GM12878 (cell line): ENCODE measurements at regions not wholly inside any gene's neighbourhood (a gene's known extent, or its start where the extent isn't known, plus 50 kb on each side); places are given as distances from the start of the nearest gene placed in this dataset.

ENCODE experiments used
- ATAC-seq: fragments of 200-7000 bp; cut with Tn5 transposase; 3 replicates; pipeline ENCODE4 v1.9.1; 2020; ENCODE audit warnings: mild to moderate bottlenecking, moderate library complexity
- BruUV-seq: library from RNA; stranded (reverse); fragments of 400-500 nt; replicated peaks from 2 replicates; lab custom pipeline; 2021; lab: Mats Ljungman, UMichigan
- CTCF ChIA-PET: fragments of 300-600 bp; sonication (Branson Sonifier 250); formaldehyde crosslinking; extraction: SDS; loops from one replicate; lab custom pipeline; 2021; ENCODE audit warnings: inconsistent platforms; lab: Yijun Ruan, JAX
- POLR2A ChIA-PET: fragments of 350-600 bp; formaldehyde crosslinking; extraction: SDS; loops from one replicate; lab custom pipeline; 2021; ENCODE audit warnings: inconsistent platforms; lab: Charles Lee
- RAD21 ChIA-PET: fragments of 300-600 bp; sonication (Branson Sonifier 250); formaldehyde crosslinking; loops from one replicate; lab custom pipeline; 2023; ENCODE audit warnings: antibody characterized with exemption; ENCODE audit not compliant: unreplicated experiment; lab: Charles Lee
- SMC1A ChIA-PET: fragments of 300-600 bp; sonication (Branson Sonifier 250); formaldehyde crosslinking; loops from one replicate; lab custom pipeline; 2023; ENCODE audit not compliant: unreplicated experiment, uncharacterized antibody; lab: Charles Lee
- DNase-seq: peaks from one replicate; pipeline ENCODE4 v3.0.0-alpha.2; 2011; ENCODE audit warnings: low read depth, low spot score
- FAIRE-seq: peaks from 3 replicates; lab custom pipeline; 2011; peaks lifted over from hg19 to GRCh38; lab: Jason Lieb, UNC
- H2AFZ ChIP-seq: 2 replicates; pipeline ENCODE4 v1.6.0; 2011; ENCODE audit warnings: low read depth, low read length, control low read depth; ENCODE audit not compliant: control insufficient read depth
- H3K27ac ChIP-seq: 2 replicates; pipeline ENCODE4 v1.5.1; 2011; ENCODE audit warnings: control low read depth; ENCODE audit not compliant: control insufficient read depth, insufficient read depth
- H3K27me3 ChIP-seq, 2 experiments: replicated peaks in 1 of 2; 2 replicates each; pipeline versions ENCODE4 v1.6.0 to v1.6.1; 2011; ENCODE audit warnings: low read length in 1 of 2; ENCODE audit not compliant: control insufficient read depth in 2 of 2, insufficient read depth in 2 of 2
- H3K36me3 ChIP-seq, 2 experiments: 2 replicates each; pipeline ENCODE4 v1.5.1; 2011; ENCODE audit warnings: low read length in 1 of 2; ENCODE audit not compliant: control insufficient read depth in 2 of 2, insufficient read depth in 2 of 2
- H3K4me1 ChIP-seq: 2 replicates; pipeline ENCODE4 v1.6.1; 2011; ENCODE audit warnings: mild to moderate bottlenecking, low read length, moderate library complexity, mixed read lengths; ENCODE audit not compliant: control insufficient read depth, insufficient read depth
- H3K4me2 ChIP-seq: 2 replicates; pipeline ENCODE4 v1.6.0; 2011; ENCODE audit warnings: control low read depth; ENCODE audit not compliant: control insufficient read depth, insufficient read depth
- H3K4me3 ChIP-seq: fragments of 200-600 bp; sonication (generic); 2 replicates; pipeline ENCODE4 v1.5.1; 2016
- H3K79me2 ChIP-seq: 2 replicates; pipeline ENCODE4 v1.6.0; 2011; ENCODE audit warnings: low read length; ENCODE audit not compliant: control insufficient read depth, insufficient read depth
- H3K9ac ChIP-seq: 2 replicates; pipeline ENCODE4 v1.8.0; 2011; ENCODE audit warnings: low read length, control low read depth, mixed read lengths; ENCODE audit not compliant: control insufficient read depth, insufficient read depth
- H3K9me3 ChIP-seq: replicated peaks from 3 replicates; pipeline ENCODE4 v1.5.1; 2011; ENCODE audit warnings: mild to moderate bottlenecking, low read length; ENCODE audit not compliant: control insufficient read depth, insufficient read depth
- H4K20me1 ChIP-seq: 2 replicates; pipeline ENCODE4 v1.6.0; 2011; ENCODE audit not compliant: control insufficient read depth, insufficient read depth
- E2F4 ChIP-seq: IDR thresholded peaks from 2 replicates; pipeline ENCODE4 v1.6.1; 2012; ENCODE audit warnings: low read depth, low read length, improper control_type of control experiment
- FOS ChIP-seq: IDR thresholded peaks from 3 replicates; pipeline ENCODE4 v1.6.1; 2011; ENCODE audit warnings: borderline replicate concordance; ENCODE audit not compliant: insufficient read length; ENCODE audit errors: extremely low read depth
- JUNB ChIP-seq: IDR thresholded peaks from 2 replicates; pipeline ENCODE4 v1.6.1; 2016; ENCODE audit warnings: antibody characterized with exemption, mild to moderate bottlenecking
- NR2C1 ChIP-seq: fragments of 450-650 bp; IDR thresholded peaks from 2 replicates; pipeline ENCODE4 v1.6.1; 2017; ENCODE audit warnings: antibody characterized with exemption, mild to moderate bottlenecking, moderate library complexity
- PKNOX1 ChIP-seq: fragments of 450-650 bp; IDR thresholded peaks from 2 replicates; pipeline ENCODE4 v1.6.1; 2016; ENCODE audit warnings: mild to moderate bottlenecking
- RCOR1 ChIP-seq: conservative IDR thresholded peaks from 2 replicates; pipeline ENCODE4 v1.6.1; 2012; ENCODE audit warnings: low read depth, low read length, improper control_type of control experiment
- SMAD1 ChIP-seq: fragments of 450-650 bp; IDR thresholded peaks from 2 replicates; pipeline ENCODE4 v1.6.1; 2018; ENCODE audit warnings: mild to moderate bottlenecking, low read depth; ENCODE audit not compliant: partially characterized antibody
- SMAD5 ChIP-seq: IDR thresholded peaks from 2 replicates; pipeline ENCODE4 v1.6.1; 2016; ENCODE audit warnings: antibody characterized with exemption, low read depth
- SP1 ChIP-seq: IDR thresholded peaks from one replicate; pipeline ENCODE4 v1.6.1; 2011; ENCODE audit warnings: low read depth, low read length
- STAT1 ChIP-seq: fragments of 450-650 bp; conservative IDR thresholded peaks from 2 replicates; pipeline ENCODE4 v1.6.1; 2014; ENCODE audit warnings: antibody characterized with exemption, mild to moderate bottlenecking
- ZZZ3 ChIP-seq: IDR thresholded peaks from 2 replicates; pipeline ENCODE4 v1.6.1; 2011; ENCODE audit warnings: low read depth; ENCODE audit not compliant: control insufficient read depth, insufficient read length
- WGBS: methylation state at CpG from one replicate; pipeline ENCODE4 v1.1.6; 2016; ENCODE audit warnings: low lambda C conversion rate; ENCODE audit not compliant: insufficient replicate concordance, insufficient coverage; ENCODE audit errors: missing lambda C conversion rate; 5-methylcytosine and 5-hydroxymethylcytosine counted together
- in situ Hi-C: fragments of 300-500 bp; cut with MboI; formaldehyde crosslinking; loops from 9 replicates; pipeline ENCODE4 v1.14.3; 2018; ENCODE audit warnings: mixed read lengths
- intact Hi-C: fragments of 100-400 bp; cut with micrococcal nuclease; formaldehyde crosslinking; loops from one replicate; pipeline ENCODE4 v1.14.2; 2022; ENCODE audit not compliant: unreplicated experiment
- TF ChIP-seq, protein P1 (sequence below): IDR thresholded peaks from 2 replicates; pipeline ENCODE4 v1.6.1; 2011; ENCODE audit warnings: borderline replicate concordance, low read depth, mild to moderate bottlenecking, moderate library complexity, mixed read lengths, low read length; ENCODE audit not compliant: insufficient read depth; ENCODE audit errors: extremely low read length
- TF ChIP-seq, protein P2 (sequence below): fragments of 450-650 bp; IDR thresholded peaks from 2 replicates; pipeline ENCODE4 v1.6.1; 2017; ENCODE audit warnings: antibody characterized with exemption, mild to moderate bottlenecking, moderate library complexity

GRCh38 chr7:132680590-132680989, 104.3 kb upstream of the PLXNA4 start:
- no peaks in the 10 kb centered on the region for H3K79me2 ChIP-seq
- no peak overlapping the region; the same call in 1 of the 2 replicates for H2AFZ ChIP-seq
- SMC1A ChIA-PET, result no interaction called here
- in situ Hi-C loops, result no loop called here
- FAIRE-seq, result no peak
- no peak overlapping the region for H3K27ac ChIP-seq
- H3K9me3 ChIP-seq, result no peaks in the 10 kb centered on the region
- no peaks in the 10 kb centered on the region for H3K4me1 ChIP-seq
- no peak for DNase-seq
- no TSS peak for BruUV-seq
- H3K36me3 ChIP-seq, result no peaks in the 10 kb centered on the region
- POLR2A ChIA-PET, result no interaction called here
- intact Hi-C loops, result no loop called here
- RAD21 ChIA-PET, result no interaction called here
- H4K20me1 ChIP-seq, result no peaks in the 10 kb centered on the region
- CTCF ChIA-PET, result no interaction called here
- H3K4me2 ChIP-seq, result no peak overlapping the region
- ATAC-seq, result peak; percentile 41; the same call in 2 of the 3 replicates
- H3K4me3 ChIP-seq, result no peak overlapping the region
- H3K27me3 ChIP-seq, result no peaks in the 10 kb centered on the region; a peak in 1 of 4 replicates
- no peak overlapping the region for H3K9ac ChIP-seq
- TF ChIP-seq FOS (no peak), JUNB (no peak), STAT1 (no peak)
- TF ChIP-seq, protein P1, sequence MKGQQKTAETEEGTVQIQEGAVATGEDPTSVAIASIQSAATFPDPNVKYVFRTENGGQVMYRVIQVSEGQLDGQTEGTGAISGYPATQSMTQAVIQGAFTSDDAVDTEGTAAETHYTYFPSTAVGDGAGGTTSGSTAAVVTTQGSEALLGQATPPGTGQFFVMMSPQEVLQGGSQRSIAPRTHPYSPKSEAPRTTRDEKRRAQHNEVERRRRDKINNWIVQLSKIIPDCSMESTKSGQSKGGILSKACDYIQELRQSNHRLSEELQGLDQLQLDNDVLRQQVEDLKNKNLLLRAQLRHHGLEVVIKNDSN, result peak; percentile 42

DNA sequence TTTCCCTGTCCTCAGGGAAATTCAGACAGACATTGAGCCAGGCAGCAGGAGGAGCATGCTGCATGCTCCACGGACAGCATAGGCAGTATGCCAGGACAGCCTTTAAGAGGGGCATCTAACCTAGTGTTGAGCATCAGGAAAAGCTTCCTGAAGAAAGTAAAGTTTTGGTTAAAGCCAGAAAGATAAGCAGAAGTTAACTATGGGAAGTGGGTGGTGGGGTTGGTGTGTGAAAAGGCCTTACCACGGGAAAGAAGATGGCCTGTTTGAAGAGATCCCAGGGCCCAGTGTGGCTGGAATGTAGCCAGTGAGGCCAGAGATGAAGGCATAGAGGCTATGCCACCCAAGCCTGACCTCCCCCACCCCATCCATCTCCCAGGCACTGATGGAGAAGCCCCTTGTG, 102.4 kb upstream of the PLXNA4 start:
- WGBS, result 3% methylated on average over 2 of the region's 2 CpGs
- no peaks in the 10 kb centered on the region for H3K27me3 ChIP-seq
- ChIA-PET SMC1A (interaction anchor here (0.6 to 1.0 kb wide), 2 partner anchors 9 to 44 kb away, joined by 3 read pairs; no protein-coding TSS in a partner anchor), RAD21 (no interaction called here), CTCF (interaction anchor here (0.9 kb wide), 1 partner anchor 96 kb away, joined by 3 read pairs; no protein-coding TSS in a partner anchor), POLR2A (no interaction called here)
- H4K20me1 ChIP-seq, result no peaks in the 10 kb centered on the region
- in situ Hi-C loops (no loop called here), intact Hi-C loops (no loop called here)
- BruUV-seq, result no TSS peak
- no peaks in the 10 kb centered on the region for H3K4me1 ChIP-seq
- H3K4me2 ChIP-seq, result no peak overlapping the region
- ATAC-seq (no peak), FAIRE-seq (no peak), DNase-seq (no peak)
- H3K36me3 ChIP-seq, result no peaks in the 10 kb centered on the region
- H3K4me3 ChIP-seq, result no peak overlapping the region
- no peaks in the 10 kb centered on the region for H3K79me2 ChIP-seq
- H2AFZ ChIP-seq, result no peak overlapping the region
- H3K9ac ChIP-seq, result no peak overlapping the region
- H3K9me3 ChIP-seq, result no peaks in the 10 kb centered on the region
- H3K27ac ChIP-seq, result no peak overlapping the region
- TF ChIP-seq JUNB (no peak), NR2C1 (no peak), ZZZ3 (no peak), SMAD1 (no peak), SP1 (no peak), SMAD5 (no peak), RCOR1 (no peak), E2F4 (no peak), PKNOX1 (no peak)
- TF ChIP-seq, protein P2, sequence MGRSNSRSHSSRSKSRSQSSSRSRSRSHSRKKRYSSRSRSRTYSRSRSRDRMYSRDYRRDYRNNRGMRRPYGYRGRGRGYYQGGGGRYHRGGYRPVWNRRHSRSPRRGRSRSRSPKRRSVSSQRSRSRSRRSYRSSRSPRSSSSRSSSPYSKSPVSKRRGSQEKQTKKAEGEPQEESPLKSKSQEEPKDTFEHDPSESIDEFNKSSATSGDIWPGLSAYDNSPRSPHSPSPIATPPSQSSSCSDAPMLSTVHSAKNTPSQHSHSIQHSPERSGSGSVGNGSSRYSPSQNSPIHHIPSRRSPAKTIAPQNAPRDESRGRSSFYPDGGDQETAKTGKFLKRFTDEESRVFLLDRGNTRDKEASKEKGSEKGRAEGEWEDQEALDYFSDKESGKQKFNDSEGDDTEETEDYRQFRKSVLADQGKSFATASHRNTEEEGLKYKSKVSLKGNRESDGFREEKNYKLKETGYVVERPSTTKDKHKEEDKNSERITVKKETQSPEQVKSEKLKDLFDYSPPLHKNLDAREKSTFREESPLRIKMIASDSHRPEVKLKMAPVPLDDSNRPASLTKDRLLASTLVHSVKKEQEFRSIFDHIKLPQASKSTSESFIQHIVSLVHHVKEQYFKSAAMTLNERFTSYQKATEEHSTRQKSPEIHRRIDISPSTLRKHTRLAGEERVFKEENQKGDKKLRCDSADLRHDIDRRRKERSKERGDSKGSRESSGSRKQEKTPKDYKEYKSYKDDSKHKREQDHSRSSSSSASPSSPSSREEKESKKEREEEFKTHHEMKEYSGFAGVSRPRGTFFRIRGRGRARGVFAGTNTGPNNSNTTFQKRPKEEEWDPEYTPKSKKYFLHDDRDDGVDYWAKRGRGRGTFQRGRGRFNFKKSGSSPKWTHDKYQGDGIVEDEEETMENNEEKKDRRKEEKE, result no peak
